Heart right ventricle (tissue), 16 donors: ENCODE measurements at regions not wholly inside any gene's neighbourhood (a gene's known extent, or its start where the extent isn't known, plus 50 kb on each side); places are given as distances from the start of the nearest gene placed in this dataset.

Source experiments
- ATAC-seq, 8 donors: fragments of 200-7000 bp; cut with Tn5 transposase; one replicate each; pipeline ENCODE4 v1.9.1; 2020; ENCODE audit warnings: mild to moderate bottlenecking in 8 of 8, moderate library complexity in 8 of 8, moderate number of reproducible peaks in 1 of 8
- DNase-seq, 2 donors: peaks; one replicate each; pipeline ENCODE4 v3.0.0-alpha.2; 2020
- H3K27ac ChIP-seq, 10 donors: fragments of 200-600 bp; sonication (generic) in 2 of 10; one replicate each; pipeline versions ENCODE4 v1.5.0 to v1.8.0; 2020 to 2022; ENCODE audit warnings: mild to moderate bottlenecking in 3 of 10
- H3K27me3 ChIP-seq, 7 donors: fragments of 200-600 bp; one replicate each; pipeline ENCODE4 v1.8.0; 2021 to 2022; ENCODE audit warnings: mild to moderate bottlenecking in 2 of 7
- H3K36me3 ChIP-seq, 9 donors: fragments of 200-600 bp; sonication (generic) in 1 of 9; one replicate each; pipeline versions ENCODE4 v1.5.0 to v1.8.0; 2020 to 2022; ENCODE audit warnings: mild to moderate bottlenecking in 2 of 9
- H3K4me1 ChIP-seq, 9 donors: fragments of 200-600 bp; sonication (generic) in 1 of 9; one replicate each; pipeline versions ENCODE4 v1.5.0 to v1.8.0; 2020 to 2022; ENCODE audit warnings: mild to moderate bottlenecking in 4 of 9
- H3K4me3 ChIP-seq, 10 donors: fragments of 200-600 bp; sonication (generic) in 2 of 10; one replicate each; pipeline versions ENCODE4 v1.5.0 to v1.8.0; 2020 to 2022; ENCODE audit warnings: mild to moderate bottlenecking in 7 of 10, moderate library complexity in 2 of 10
- H3K9me3 ChIP-seq, 11 donors: fragments of 200-600 bp in 10 of 11; sonication (generic) in 2 of 11; one replicate each; pipeline versions ENCODE4 v1.5.0 to v1.8.0; 2013 to 2022; ENCODE audit warnings: mild to moderate bottlenecking in 2 of 11, control low read depth in 1 of 11, moderate library complexity in 1 of 11
- WGBS, 2 donors: extraction: QIAGEN DNeasy Blood & Tissue Kit; methylation state at CpG; one replicate each; pipeline ENCODE4 v1.1.7; 2013; ENCODE audit warnings: inconsistent platforms in 1 of 2; 5-methylcytosine and 5-hydroxymethylcytosine counted together
- intact Hi-C, 10 donors: fragments of 100-400 bp; cut with DNase I; formaldehyde crosslinking; loops; one replicate each; pipeline versions ENCODE4 v1.11.1 to v1.14.2; 2022
- TF ChIP-seq, protein P1 (sequence below), 9 donors: fragments of 200-600 bp; sonication (generic) in 2 of 9; IDR thresholded peaks; one replicate each; pipeline versions ENCODE4 v1.5.0 to v1.8.0; 2021 to 2022; ENCODE audit warnings: antibody characterized with exemption in 9 of 9, mild to moderate bottlenecking in 5 of 9, moderate library complexity in 1 of 9
- donor health status: Arrhythmogenic right ventricular cardiomyopathy.
- donor health status: ischemic (EF 13 %, LVEDD 7.1; RV severe dilation, severe dysfunction).
- donor health status: healthy with polysubstance abuse.
- donor health status: DM: no; HTN: yes; CAD: no.
- donor health status: DM: no; HTN: no; CAD: no.
- donor health status: ischemic (EF 25% LVEDD 6.9; RV normal size, moderate dysfunction).
- donor health status: ischemic (EF 25% LVEDD 5.7; RV mildly dilated, moderate dysfunction).
- donor health status: healthy.
- donor health status: DM: yes; HTN: yes; CAD: no.
- donor health status: Ischemic cardiomyopathy.
- donor health status: ischemic (EF 35%, LVEDD 5.7; RV mildly dilated, moderate dysfunction).
- donor health status: nonischemic (EF 11% LVEDD 7.7; RV severe dilation, severe dysfunction).
- donor health status: DM: yes; HTN: yes; CAD: no.
- donor health status: PGD.
- donor health status: ischemic (EF 29% LVEDD 5.4; RV normal size, mild dysfunction).
- donor health status: nonischemic (EF 23%, LVEDD 6.1; RV moderate dilation, normal function).

DNA sequence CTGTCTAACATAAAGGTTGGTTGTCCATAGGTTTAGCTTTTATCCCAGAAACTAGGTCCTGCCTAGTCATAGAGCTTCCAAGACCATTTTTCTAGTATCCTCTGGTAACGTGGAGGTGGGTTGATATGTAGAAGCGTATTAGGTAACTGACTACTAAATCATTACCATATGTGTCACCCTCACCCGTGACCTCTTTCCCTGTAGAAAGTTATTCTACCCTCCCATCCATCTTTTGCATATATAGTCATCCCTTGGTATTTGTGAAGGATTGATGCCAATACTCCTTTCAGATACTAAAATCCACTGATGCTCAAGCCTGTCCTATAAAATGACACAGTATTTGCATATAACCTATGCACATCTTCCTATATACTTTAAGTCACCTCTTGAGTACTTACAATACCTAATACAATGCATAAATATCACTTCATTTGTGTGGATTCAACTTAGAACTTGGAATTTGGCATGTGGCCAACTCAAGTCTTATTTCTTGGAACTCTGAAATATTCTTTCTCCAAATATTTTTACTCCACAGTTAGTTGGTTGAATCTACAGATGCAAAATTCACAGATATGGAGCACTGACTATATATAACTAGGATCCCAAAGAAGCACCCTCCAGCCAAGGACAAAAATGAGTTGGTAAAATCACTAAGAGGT is 497.0 kb upstream of the TENM4 start:
- WGBS, 2 donors, result 83 to 89% methylated on average over 3 of the region's 3 CpGs
- intact Hi-C loops, result no loop called here
- no peaks in the 10 kb centered on the region for H3K27me3 ChIP-seq

DNA sequence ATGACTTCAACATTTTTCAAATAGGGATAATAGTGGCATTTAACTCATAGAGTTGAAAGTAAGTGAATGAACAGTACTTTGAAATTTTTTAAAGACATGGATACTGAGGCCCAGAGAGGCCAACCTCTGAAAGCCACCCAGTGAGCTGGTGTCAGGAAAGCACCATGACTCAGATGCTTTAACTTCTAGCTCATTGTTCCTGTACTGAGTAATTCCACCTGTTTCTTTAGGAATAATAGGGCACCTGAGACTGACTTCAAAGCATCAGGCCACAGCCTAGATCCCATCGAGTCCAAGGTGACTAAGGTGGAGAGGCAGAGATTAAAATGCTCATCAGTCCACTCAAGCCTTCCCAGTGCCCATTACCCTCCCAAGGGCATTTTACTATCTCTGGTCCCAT is 491.8 kb upstream of the TENM4 start:
- TF ChIP-seq, protein P1, sequence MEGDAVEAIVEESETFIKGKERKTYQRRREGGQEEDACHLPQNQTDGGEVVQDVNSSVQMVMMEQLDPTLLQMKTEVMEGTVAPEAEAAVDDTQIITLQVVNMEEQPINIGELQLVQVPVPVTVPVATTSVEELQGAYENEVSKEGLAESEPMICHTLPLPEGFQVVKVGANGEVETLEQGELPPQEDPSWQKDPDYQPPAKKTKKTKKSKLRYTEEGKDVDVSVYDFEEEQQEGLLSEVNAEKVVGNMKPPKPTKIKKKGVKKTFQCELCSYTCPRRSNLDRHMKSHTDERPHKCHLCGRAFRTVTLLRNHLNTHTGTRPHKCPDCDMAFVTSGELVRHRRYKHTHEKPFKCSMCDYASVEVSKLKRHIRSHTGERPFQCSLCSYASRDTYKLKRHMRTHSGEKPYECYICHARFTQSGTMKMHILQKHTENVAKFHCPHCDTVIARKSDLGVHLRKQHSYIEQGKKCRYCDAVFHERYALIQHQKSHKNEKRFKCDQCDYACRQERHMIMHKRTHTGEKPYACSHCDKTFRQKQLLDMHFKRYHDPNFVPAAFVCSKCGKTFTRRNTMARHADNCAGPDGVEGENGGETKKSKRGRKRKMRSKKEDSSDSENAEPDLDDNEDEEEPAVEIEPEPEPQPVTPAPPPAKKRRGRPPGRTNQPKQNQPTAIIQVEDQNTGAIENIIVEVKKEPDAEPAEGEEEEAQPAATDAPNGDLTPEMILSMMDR (IDR thresholded peaks at IDR 0.05), result no peak
- DNase-seq (no peak), ATAC-seq (no peak)
- Histone ChIP-seq H3K27ac (no peak overlapping the region), H3K4me3 (no peak overlapping the region), H3K27me3 (no peaks in the 10 kb centered on the region), H3K36me3 (no peaks in the 10 kb centered on the region), H3K4me1 (no peaks in the 10 kb centered on the region), H3K9me3 (peaks cover 0 to 4% (median 0%) of the 10 kb centered on the region in 11 donors)
- intact Hi-C loops, result no loop called here
- 74 to 76% methylated on average over 1 of the region's 1 CpG for WGBS, 2 donors

More for the DNA sequence above, 497.0 kb upstream of the TENM4 start:
- no peak overlapping the region for H3K4me3 ChIP-seq
- ATAC-seq, result no peak
- no peak for DNase-seq
- no peaks in the 10 kb centered on the region for H3K4me1 ChIP-seq
- H3K27ac ChIP-seq, result no peak overlapping the region
- TF ChIP-seq, protein P1 (IDR thresholded peaks at IDR 0.05), result no peak
- H3K36me3 ChIP-seq, result no peaks in the 10 kb centered on the region
- peaks cover 0 to 4% (median 0%) of the 10 kb centered on the region in 11 donors for H3K9me3 ChIP-seq

DNA sequence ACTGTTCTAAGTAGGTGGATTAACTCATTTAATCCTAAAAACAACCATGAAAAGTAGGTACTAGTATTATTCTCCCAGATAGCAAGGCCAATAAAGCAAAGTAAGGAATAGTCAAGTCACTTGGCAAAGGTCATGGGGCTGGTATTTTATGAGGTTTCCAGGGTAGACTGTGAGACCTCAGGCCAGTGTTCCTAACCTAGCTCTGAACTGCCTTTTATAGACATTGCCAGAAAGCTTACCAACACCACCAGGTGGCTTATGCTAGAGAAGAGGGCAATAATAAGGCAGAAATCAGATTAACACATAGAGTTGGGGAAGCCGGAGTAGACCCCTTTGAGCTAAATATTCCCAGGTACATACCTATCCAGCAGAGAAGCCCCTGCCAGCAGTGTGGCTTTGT is 490.9 kb upstream of the TENM4 start:
- TF ChIP-seq, protein P1 (IDR thresholded peaks at IDR 0.05), result no peak
- H3K27me3 ChIP-seq, result no peaks in the 10 kb centered on the region
- no peak for ATAC-seq
- intact Hi-C loops, result no loop called here
- H3K36me3 ChIP-seq, result no peaks in the 10 kb centered on the region
- no peak for DNase-seq
- H3K4me1 ChIP-seq, result no peaks in the 10 kb centered on the region
- peaks cover 0 to 4% (median 0%) of the 10 kb centered on the region in 11 donors for H3K9me3 ChIP-seq
- no peak overlapping the region for H3K4me3 ChIP-seq
- no peak overlapping the region for H3K27ac ChIP-seq
- WGBS, 2 donors, result 88 to 91% methylated on average over 1 of the region's 1 CpG

DNA sequence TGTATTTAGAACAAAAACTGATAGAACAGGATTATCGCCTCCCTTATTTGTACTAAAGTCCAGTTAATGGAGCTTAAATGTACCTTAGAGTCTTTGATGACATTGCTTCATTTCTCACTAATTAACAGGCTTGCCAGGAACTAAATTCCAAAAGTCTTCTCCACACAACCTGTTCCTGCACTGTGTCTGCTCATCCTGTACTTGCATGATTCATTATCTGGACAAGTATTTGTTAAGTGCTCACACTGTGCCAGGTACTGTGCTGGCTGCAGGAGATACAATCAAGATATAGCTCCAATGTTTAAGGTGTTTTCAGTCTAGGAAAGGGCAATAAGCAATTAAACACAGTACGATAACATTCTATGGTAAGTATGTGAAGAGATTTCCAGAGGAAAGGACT is 485.9 kb upstream of the TENM4 start:
- ATAC-seq, result no peak
- intact Hi-C loops, result loop anchor here in 2 of 10 donors (10.0 kb wide), 2 partner anchors 58 to 62 kb away; no protein-coding TSS in a partner anchor

More for the DNA sequence above, 485.9 kb upstream of the TENM4 start:
- DNase-seq, result no peak
- Histone ChIP-seq H3K4me3 (no peak overlapping the region), H3K4me1 (no peaks in the 10 kb centered on the region), H3K27me3 (no peaks in the 10 kb centered on the region), H3K27ac (no peak overlapping the region), H3K9me3 (no peaks in the 10 kb centered on the region), H3K36me3 (no peaks in the 10 kb centered on the region)
- WGBS, 2 donors, result 88 to 91% methylated on average over 2 of the region's 2 CpGs
- TF ChIP-seq, protein P1 (IDR thresholded peaks at IDR 0.05), result no peak
